Fibroblast of gingiva (primary cell): ENCODE measurements at regions not wholly inside any gene's neighbourhood (a gene's known extent, or its start where the extent isn't known, plus 50 kb on each side); places are given as distances from the start of the nearest gene placed in this dataset.
"Not testable (repeated sequence)": the region's sequence is repeated elsewhere in the genome, so short reads cannot be mapped to it uniquely, and the experiment has no call there.

ENCODE experiments used
- DNase-seq: peaks from one replicate; pipeline ENCODE4 v3.0.0-alpha.2; 2011; ENCODE audit warnings: low read depth

DNA sequence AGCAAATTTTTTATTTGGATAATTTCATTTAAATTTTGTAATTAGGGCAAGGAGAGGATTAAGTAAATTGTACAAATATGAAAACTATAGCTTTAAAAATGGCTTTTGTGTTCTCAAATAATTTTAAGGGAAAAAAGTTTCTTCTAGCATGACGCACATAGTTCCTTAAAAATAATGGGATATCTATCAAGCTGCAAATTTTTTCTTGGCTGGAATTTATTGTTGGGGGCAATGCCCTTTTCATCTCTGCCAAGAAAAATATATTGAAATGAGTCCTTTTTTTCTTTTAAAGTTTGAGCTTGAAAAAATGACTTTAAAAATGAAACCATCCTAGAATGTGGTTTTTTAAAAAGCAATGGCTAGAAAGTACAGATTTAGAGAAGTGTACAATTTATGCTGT is 154.4 kb upstream of the UGT8 start:
- DNase-seq: no peak

DNA sequence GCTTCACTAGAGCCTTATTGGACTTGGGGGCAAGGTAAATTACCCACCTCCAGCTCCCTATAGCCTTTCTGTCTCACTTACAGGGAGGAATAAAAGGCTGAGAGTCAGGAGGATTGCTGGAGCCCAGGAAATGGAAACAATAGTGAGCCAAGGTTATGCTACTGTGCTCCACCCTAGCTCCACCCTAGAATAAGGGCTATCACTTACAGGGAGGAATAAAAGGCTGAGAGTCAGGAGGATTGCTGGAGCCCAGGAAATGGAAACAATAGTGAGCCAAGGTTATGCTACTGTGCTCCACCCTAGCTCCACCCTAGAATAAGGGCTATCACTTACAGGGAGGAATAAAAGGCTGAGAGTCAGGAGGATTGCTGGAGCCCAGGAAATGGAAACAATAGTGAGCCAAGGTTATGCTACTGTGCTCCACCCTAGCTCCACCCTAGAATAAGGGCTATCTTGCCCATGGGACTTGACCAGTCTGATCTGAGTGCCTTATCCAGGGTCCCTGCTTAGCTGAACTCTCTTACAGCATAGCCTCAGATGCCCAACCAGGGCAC is 150.6 kb upstream of the UGT8 start:
- DNase-seq: not testable (repeated sequence)

DNA sequence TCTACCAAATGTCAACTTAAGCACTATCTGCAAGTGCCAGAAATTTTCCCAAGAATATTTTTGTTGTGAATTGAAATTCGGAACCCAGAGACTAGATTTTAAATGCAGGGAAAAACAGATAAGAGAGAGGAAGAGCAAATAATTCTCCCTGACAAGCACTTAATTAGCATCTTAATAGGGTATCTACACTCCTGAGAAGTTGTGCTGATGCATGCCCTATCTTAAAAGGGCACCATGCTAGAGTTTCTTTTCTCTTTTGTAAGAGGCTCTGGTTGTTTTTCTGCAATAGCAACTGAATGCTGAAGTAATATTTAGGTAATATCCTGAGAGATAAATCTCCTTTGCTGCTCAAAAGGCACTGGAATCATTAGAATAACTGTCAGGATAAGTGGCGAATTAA is 139.9 kb upstream of the UGT8 start:
- DNase-seq: no peak

DNA sequence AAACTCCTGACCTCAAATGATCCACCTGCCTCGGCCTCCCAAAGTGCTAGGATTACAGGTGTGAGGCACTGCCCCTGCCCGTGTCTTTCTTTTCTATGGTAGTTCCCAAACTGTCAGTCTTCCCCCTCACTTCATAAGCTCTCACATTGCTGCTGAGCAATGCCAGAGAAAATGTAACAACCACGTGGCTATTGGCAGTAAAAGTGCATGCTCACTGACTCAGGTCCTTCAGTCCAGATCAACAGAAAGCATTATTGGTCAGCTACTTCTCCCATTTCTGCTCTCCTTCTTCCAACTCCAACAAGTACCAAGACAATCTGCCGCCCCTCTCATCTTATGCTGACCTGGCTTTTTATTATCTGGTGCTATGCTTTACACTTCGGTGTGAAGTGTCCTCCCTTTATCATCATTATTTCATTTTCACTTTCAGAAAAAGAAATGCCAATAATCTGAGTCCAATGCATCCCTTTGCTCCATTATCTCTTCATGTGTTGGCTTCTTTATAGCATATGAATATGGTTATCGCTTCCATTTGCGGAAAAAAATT is 133.8 kb upstream of the UGT8 start:
- no peak for DNase-seq

DNA sequence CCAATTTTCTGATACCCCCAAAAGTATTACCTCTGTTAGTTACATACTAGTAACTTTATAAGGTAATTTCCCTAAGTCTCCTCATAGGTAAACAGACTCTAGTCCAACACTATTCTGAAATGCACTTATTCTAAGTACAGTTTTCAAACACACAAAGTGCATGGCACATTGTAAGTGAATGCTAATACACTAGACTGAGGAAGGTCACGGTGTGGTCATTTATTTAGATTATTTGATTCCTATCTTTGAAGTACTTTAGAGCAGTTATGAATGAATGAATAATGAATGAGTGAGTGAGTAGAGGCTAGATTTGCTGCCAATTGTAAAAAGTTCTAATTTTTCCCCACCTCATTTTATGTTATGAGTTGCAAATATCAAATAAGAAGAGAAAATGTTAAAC is 132.8 kb upstream of the UGT8 start:
- DNase-seq: no peak

DNA sequence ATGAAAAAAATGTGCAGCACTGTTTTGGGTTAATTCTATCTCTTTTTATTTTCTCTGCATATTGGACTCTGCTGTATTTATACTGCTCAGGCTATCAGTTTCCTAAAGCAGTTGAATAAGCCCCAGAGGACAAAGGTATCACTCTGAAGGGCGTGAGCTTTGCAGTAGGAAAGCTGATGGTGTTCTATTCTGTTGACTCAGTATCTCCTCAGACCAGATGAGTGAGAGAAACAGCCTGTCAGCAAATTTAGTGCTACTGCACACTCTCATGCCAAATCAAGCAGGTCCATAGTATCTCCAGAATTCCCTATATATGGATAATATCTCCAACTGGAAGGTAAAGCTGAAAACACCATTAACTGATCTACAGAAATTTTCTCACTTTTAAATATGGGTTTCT is 132.3 kb upstream of the UGT8 start:
- no peak for DNase-seq

DNA sequence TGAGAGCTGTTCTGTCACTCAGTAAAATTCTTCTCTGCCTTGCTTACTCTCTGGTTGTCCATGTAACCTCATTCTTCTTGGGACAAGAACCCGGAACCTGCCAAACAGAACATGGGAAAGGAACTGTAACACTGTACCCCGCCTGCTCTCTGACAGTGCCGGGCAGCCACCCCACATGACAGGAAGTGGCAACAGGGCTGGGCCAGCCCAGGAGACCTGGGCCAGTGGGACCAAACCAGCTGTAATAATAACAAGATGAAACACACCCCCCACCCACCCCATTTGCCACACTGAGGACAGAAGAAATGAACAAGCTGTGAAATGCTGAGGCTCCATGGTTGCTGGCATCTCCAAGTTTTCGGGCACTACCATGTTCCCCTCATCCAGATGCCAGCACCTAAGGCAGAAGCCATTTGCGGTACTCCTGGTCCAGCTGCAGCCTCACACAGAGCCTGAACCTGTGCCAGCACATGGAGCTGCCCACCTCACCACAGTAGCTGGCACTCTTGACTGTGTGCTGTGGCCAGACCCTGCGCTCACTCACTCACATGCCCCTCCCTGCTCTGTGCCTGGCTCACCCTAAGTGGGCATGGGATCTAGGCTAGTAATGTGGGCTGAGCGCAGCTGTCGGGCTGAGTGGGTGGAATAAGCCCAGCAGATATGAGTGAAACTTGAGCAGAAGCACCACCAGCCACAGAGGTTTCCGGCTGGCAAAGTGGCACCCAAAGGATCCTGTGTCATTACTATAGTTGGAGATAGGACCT is 126.2 kb upstream of the UGT8 start:
- no peak for DNase-seq

DNA sequence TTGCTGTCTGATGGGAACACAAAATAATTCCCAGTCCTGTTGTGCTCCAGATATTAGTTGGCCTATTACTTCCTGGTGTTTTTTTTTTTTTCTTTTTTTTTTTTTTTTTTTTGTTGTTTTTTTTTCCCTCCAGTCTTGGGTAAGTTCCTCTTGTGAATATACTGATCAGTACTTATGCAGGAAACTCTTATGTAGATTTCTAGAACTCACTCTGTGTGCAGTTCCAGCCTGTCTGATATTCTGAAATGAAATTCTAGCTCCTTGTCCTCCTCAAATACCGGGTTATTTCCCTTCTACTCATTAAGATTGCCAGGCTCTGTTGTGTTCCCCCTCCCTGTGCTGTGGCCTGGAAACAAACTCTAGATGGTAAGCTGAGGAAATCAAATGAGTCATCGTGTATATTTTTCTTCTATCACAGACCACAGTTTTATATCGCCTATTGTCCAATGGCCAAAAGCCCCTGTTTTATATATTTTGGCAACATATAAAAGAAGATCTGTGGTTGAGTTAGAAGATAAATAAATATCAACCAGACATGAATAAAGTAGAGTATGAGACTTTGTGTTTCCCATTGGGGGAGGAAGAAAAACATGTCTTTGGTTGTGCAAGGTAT is 124.3 kb upstream of the UGT8 start:
- DNase-seq: no peak

DNA sequence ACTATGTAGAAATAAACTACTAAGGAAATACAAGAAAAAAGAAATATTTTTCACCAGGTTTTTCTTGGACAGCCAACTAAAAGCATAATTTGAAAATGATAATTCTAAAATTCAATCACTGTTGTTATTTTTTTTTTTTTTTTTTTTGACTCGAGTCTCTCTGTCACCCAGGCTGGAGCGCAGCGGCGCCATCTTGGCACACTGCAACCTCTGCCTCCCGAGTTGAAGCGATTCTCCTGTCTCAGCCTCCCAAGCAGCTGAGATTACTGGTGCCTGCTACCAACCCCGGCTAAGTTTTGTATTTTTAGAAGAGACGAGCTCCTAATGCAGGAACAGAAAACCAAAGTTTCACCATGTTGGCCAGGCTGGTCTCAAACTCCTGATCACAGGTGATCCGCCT is 122.3 kb upstream of the UGT8 start:
- no peak for DNase-seq

DNA sequence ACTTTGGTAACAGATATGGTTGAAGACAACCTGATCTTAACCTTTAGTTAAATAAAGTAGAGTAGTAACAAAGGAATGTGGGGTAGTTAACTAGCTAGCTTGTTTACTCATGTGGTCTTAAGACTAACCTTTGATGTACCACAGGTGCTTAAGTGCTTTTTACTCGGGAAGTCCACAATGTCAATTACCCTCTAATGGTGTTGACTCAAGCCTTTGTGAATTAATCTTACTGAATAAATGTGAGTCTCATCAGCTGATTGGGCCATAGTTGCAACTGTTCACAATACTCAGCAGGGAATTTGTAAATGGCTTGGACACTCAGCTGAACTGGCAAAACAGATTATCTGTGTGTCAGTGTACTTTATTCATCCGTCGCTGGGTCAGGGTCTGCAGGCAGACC is 119.0 kb upstream of the UGT8 start:
- no peak for DNase-seq

DNA sequence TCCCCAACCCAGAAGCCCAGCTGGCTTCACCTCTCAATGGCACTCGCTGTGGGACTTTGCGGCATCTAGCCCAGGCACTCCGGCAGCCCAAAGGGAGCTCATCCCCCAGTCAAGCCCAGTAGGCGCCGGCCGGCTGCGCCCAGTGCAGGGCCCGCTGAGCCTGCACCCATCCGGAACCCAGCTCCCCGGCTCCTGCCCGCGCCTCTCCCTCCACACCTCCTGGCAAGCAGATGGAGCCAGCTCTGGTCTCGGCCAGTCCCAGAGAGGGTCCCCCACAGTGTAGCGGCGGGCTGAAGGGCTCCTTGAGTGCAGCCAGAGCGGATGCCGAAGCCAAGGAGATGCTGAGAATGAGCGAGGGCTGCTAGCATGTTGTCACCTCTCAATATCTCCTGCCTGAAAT is 116.8 kb upstream of the UGT8 start:
- no peak for DNase-seq

DNA sequence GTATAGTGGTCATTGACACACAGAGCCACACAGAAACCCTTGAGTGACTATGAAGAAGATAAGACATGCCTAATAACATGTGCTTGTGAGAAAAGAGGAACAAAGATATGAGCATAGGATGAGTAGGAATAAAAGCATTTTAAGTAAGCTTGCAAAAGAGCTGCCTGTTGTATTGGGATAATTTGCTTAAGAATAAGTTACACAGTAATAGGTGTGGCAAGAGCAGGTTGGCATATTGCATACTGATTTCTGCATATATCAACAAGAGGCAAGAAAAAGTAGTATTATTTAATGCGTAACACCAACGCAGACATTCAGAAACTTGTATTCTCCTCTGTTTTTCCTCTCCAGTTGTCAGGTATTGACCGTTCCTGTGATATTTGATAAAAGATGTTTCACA is 111.5 kb upstream of the UGT8 start:
- no peak for DNase-seq

DNA sequence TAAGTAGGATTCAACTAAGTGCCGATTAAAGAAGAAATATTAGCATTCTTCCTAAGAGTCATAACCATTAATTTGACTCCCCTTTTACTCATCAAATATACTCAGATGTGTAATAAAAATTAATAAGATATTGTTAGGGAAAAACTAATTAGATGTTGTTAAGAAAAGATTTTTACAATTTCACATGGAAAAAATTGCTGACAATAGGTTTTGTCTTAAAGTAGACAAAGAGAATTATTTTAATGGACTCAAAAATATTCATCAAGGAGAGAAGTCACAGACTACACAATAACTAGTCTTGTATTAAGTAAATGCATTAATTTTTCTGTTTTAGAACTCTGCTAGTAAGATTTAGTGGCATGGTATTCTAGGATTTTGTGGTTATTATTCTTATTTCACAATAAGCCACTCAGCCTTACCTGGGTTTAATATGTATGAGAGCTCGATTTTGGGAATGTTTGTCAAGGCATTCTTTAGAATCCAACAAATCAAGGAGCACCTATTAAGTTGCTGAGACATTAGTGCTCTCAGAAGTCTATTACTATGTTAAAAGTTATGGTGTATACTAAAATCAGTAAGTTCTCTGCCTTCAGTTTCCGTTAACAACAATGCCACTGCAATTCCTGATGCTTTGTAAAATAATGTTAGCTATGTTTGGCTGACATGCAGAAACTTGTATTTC is 110.2 kb upstream of the UGT8 start:
- DNase-seq: no peak

DNA sequence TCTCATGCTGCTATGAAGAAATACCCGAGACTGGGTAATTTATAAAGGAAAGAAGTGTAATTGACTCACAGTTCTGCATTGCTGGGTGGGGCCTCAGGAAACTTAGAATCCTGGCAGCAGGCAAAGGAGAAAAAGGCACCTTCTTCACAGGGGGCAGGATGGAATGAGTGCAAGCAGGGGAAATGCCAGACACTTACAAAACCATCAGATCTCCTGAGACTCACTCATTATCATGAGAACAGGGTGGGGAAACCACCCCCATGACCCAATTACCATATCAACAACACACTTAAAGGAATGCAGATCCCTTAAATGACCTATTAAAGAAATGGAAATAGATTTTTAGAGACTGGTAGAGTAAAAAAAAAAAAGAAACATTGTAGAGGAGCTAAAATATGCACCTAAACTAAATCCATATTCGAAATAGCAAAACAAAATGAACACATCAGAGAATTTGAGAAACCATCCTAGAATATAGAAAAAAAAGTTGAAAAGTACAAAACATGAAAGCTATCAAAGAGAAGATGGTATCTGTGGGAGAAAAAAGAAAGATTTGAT is 104.3 kb upstream of the UGT8 start:
- DNase-seq: no peak

DNA sequence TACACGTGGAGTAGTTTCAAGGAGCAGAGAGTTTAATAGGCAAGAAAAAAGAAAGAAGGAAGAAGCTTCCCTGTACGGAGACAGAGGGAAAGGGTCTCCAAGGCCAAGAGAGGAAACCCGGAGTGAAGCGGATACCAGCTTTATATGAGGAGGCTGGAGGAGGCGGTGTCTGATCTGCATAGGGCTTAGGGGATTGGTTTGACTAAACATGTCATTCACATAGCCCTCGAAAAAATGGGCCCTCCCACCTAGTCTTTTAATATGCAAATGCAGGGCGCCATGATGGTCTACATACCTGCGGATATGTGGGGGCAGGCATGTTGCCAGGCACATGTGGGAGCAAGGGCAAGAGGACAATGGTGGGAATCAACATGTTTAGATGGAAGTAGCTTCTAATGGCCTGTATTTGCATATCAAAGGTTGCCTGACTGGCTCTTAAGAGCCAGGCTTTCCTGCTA is 103.1 kb upstream of the UGT8 start:
- no peak for DNase-seq

DNA sequence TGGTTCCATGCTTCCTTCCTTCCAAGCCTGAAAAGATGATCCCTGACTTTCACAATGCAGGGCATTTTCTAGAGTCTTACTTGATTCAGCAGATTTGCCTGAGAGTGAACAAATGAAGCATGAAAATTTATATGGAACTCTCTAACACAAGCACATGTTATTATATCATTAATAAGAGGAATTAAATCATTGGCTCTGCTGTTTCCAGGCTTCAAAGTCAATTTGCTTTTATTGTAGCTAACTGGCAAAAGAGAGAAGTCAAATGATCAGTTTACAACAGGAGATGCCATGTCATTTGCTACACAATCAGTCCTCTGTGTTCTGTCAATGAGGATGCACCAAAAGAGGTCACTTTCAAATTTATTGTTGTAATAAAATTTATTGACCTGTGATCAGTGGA is 101.5 kb upstream of the UGT8 start:
- DNase-seq: no peak

DNA sequence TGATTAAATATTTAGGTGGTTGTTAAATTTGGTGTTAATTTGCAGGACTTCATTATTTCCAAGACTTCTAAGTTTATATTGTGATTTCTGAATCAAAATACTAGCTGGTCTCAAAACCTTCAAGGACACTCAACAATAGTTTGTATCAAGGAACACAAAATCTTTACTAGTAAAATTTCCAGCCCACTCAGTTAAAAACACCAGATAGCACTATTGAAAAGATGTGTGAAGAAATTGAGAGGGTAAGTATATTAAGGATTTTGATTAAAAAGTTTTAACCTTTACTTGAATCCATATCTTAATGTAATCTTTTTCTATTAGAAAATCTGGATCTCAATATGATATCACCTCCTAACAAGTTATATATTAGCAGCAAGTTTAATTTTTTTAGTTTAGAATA is 89.3 kb upstream of the UGT8 start:
- DNase-seq: no peak

DNA sequence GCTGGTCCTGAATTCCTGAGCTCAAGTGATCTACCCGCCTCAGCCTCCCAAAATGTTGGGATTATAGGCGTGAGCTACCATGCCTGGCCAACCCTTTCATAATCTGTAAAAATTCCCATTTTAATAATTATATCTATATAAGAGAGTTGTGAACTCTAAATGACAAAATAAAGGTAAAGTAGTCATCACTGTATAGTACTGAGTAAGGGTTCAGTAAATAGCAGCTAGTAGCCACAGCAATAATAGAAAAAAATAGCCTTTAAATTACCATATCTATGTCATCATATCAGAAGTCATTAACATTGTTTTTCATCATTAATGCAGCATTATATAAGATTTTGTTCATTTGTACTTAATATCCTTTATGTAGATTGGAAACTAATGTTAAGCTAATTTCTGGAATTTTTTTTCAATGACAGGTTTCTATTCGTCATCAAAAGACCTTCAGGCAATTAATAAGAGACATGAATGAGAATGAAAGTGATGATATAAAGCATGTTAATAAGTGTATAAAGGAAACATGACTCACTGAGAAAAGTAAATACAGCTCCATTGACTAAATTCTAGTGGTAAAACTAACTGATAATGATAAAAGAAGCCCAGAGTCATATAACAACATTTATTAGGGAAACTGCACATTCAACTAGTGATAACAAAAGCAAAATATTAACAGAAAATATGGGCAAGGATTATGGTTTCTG is 85.9 kb upstream of the UGT8 start:
- no peak for DNase-seq

DNA sequence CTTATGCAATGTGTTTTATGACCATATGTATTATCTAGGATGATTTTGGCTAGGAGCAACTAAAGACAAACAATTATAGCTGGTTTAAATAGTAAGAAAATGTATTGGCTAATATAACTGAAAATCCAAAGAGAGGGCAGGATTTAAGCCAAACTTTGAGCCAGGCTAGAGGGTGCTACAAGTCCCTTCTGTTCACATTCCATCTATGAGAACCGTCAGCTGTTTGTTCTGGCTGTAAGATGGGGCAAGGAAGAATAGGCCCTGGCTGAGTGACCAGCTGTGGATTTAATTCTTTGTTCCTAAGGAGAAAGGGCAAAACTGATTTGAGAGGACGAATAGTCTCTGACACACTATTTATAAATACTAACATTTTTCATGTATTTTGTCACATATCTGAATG is 79.2 kb upstream of the UGT8 start:
- no peak for DNase-seq

DNA sequence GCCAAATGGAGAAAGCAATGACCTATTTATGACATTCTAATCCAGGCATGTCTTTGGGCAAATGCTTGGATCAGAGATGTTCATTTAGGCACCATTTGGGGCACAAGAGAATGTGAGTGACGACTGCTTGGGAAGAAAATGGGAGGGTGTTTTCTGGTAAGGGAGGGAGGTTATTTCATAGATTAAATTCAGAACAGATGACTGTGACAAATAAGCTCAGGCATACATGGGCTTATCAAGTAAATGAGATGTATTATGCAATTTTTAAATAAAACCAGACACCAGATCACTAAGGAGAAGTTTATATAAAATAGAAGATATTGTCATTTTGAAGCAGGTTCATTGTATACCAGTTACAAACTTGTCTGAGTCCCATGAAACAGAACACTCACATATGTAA is 71.4 kb upstream of the UGT8 start:
- DNase-seq: no peak

DNA sequence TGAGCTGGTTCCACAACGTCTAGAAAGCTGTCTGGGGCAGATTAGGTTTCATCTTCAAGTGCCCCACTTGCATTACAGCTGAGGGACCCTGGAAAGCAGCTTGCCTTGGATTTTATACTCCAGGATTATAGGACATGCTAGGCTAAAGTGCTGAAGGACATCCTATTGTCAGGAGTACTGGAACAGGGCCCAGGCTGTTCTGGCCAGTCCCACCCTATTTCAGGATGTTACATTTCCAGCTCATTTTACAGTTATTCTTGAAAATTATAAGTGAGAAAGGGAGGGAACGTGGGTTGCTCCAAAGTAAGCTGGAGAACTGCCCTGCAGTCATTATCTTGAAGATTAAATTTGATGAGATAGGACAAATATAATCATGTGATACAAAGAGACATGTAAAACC is 71.0 kb upstream of the UGT8 start:
- no peak for DNase-seq

DNA sequence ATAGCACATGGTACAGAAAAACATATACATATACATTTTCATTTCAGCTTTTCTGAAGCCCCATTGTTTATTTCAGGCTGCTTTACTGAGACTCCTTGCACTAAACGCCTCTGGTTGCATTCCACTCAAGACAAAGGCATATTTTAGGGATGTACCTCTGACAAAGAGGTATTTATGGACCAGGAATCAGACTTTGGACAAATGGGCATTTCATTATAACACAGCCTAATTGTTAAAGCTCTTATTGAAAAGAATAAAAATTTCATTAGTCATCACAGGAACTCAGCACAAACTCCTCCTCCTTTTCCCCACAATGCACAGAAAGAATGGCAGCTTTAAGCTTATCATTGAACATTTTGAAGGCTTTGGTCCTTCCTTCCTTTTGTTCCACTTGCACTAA is 62.9 kb upstream of the UGT8 start:
- no peak for DNase-seq
